GM12874 (cell line): ENCODE measurements at regions not wholly inside any gene's neighbourhood (a gene's known extent, or its start where the extent isn't known, plus 50 kb on each side); places are given as distances from the start of the nearest gene placed in this dataset.

Source experiments
- CTCF ChIP-seq: IDR thresholded peaks from 2 replicates; pipeline ENCODE4 v1.5.1; 2011; ENCODE audit warnings: low read depth, mild to moderate bottlenecking, control low read depth, low read length, moderate library complexity; ENCODE audit not compliant: insufficient read depth

- TF ChIP-seq CTCF: no peak
These were observed 54.8 kb upstream of the C14orf180 start for GRCh38 chr14:104524726-104525125.

GRCh38 chr14:104526723-104527645 is 52.6 kb upstream of the C14orf180 start:
- TF ChIP-seq CTCF: no peak

- no peak for TF ChIP-seq CTCF
These were observed 51.6 kb upstream of the C14orf180 start for GRCh38 chr14:104527857-104528459.

- TF ChIP-seq CTCF: no peak
These were observed 51.1 kb upstream of the C14orf180 start for GRCh38 chr14:104528496-104528895.
